Esophagus muscularis mucosa (tissue), 4 donors: ENCODE measurements at regions not wholly inside any gene's neighbourhood (a gene's known extent, or its start where the extent isn't known, plus 50 kb on each side); places are given as distances from the start of the nearest gene placed in this dataset.
"Not testable (repeated sequence)": the region's sequence is repeated elsewhere in the genome, so short reads cannot be mapped to it uniquely, and the experiment has no call there.

Source experiments
- DNase-seq: peaks from one replicate; pipeline ENCODE4 v3.0.0-alpha.2; 2017; ENCODE audit errors: extremely low spot score
- H3K27ac ChIP-seq, 4 donors: fragments of 200-600 bp; sonication (generic); replicated peaks in 1 of 4; 1 replicate in 3 of 4; 2 replicates in 1 of 4; pipeline ENCODE4 v1.5.1; 2016 to 2019; ENCODE audit warnings: mild to moderate bottlenecking in 1 of 4
- H3K27me3 ChIP-seq, 4 donors: fragments of 200-600 bp; sonication (generic); one replicate each; pipeline versions ENCODE4 v1.5.1 to v1.6.0; 2016 to 2019
- H3K36me3 ChIP-seq, 4 donors: fragments of 200-600 bp; sonication (generic); one replicate each; pipeline ENCODE4 v1.5.1; 2016 to 2019
- H3K4me1 ChIP-seq, 4 donors: fragments of 200-600 bp; sonication (generic); one replicate each; pipeline ENCODE4 v1.5.1; 2016 to 2019
- H3K4me3 ChIP-seq, 4 donors: fragments of 200-600 bp; sonication (generic); 1 replicate in 2 of 4; 2 replicates in 2 of 4; pipeline ENCODE4 v1.5.1; 2016 to 2019; ENCODE audit warnings: mild to moderate bottlenecking in 4 of 4, moderate library complexity in 1 of 4
- H3K9me3 ChIP-seq, 4 donors: fragments of 200-600 bp; sonication (generic); 1 replicate in 3 of 4; 2 replicates in 1 of 4; pipeline ENCODE4 v1.5.1; 2016 to 2019
- CTCF ChIP-seq, 3 experiments: fragments of 200-600 bp in 2 of 3; fragments of 450-650 bp in 1 of 3; sonication (generic) in 2 of 3; IDR thresholded peaks; one replicate each; pipeline ENCODE4 v1.5.1; 2017 to 2019; ENCODE audit warnings: antibody characterized with exemption in 3 of 3, mild to moderate bottlenecking in 2 of 3, moderate library complexity in 1 of 3
- EP300 ChIP-seq: sonication (generic); formaldehyde crosslinking; IDR thresholded peaks from one replicate; pipeline ENCODE4 v1.6.1; 2017; ENCODE audit warnings: antibody characterized with exemption
- POLR2A ChIP-seq: fragments of 450-650 bp; IDR thresholded peaks from one replicate; pipeline ENCODE4 v1.6.1; 2017; ENCODE audit warnings: antibody characterized with exemption, moderate library complexity, mild to moderate bottlenecking, low read depth
- POLR2AphosphoS5 ChIP-seq, 2 donors: sonication (generic); formaldehyde crosslinking; IDR thresholded peaks; one replicate each; pipeline ENCODE4 v1.6.1; 2017; ENCODE audit warnings: antibody characterized with exemption in 2 of 2
- WGBS: methylation state at CpG from one replicate; pipeline ENCODE4 v1.1.5; 2018; 5-methylcytosine and 5-hydroxymethylcytosine counted together
- intact Hi-C: fragments of 100-400 bp; cut with DNase I; formaldehyde crosslinking; loops from one replicate; pipeline ENCODE4 v1.15.1; 2023

- Histone ChIP-seq H3K27ac (peak overlapping the region; percentile 62 to 80 (median 71)), H3K4me1 (peaks cover 23 to 44% (median 36%) of the 10 kb centered on the region in 4 donors), H3K4me3 (peak overlapping the region in 1 of 4 donors; percentile 3)
- intact Hi-C loops, H3K36me3 ChIP-seq, H3K27me3 ChIP-seq, DNase-seq, H3K9me3 ChIP-seq: not testable (repeated sequence)
- WGBS = 54% methylated on average over 18 of the region's 22 CpGs
- TF ChIP-seq CTCF (IDR thresholded peaks at IDR 0.05) = peak in 1 of 3 experiments; percentile 12
- peak; percentile 58 to 68 for TF ChIP-seq POLR2AphosphoS5 (IDR thresholded peaks at IDR 0.05)
Observed at GRCh38 chr16:29157051-29157923, 172.4 kb downstream of the LAT start.

- peaks cover 0 to 5% (median 2%) of the 10 kb centered on the region in 4 donors for H3K36me3 ChIP-seq
- intact Hi-C loops = no loop called here
- TF ChIP-seq POLR2AphosphoS5 (IDR thresholded peaks at IDR 0.05) = no peak
- H3K27ac ChIP-seq = peak overlapping the region; percentile 57 to 80 (median 70)
- peaks cover 23 to 44% (median 36%) of the 10 kb centered on the region in 4 donors for H3K4me1 ChIP-seq
- no peaks in the 10 kb centered on the region for H3K27me3 ChIP-seq
- no peaks in the 10 kb centered on the region for H3K9me3 ChIP-seq
- no peak overlapping the region for H3K4me3 ChIP-seq
- DNase-seq = no peak
- 79% methylated on average over 10 of the region's 11 CpGs for WGBS
Observed at GRCh38 chr16:29156511-29156910, 171.7 kb downstream of the LAT start.

GRCh38 chr16:29155866-29156200, 171.0 kb downstream of the LAT start:
- H3K9me3 ChIP-seq, intact Hi-C loops, H3K36me3 ChIP-seq, H3K27me3 ChIP-seq, DNase-seq, H3K4me3 ChIP-seq: not testable (repeated sequence)
- H3K27ac ChIP-seq = peak overlapping the region in 3 of 4 donors; percentile 57 to 80 (median 77)
- 97% methylated on average over 17 of the region's 17 CpGs for WGBS
- peaks cover 23 to 44% (median 36%) of the 10 kb centered on the region in 4 donors for H3K4me1 ChIP-seq

GRCh38 chr16:29155131-29155865, 170.4 kb downstream of the LAT start:
- Histone ChIP-seq H3K4me1 (peaks cover 23 to 44% (median 36%) of the 10 kb centered on the region in 4 donors), H3K27ac (peak overlapping the region in 1 of 4 donors; percentile 30)
- intact Hi-C loops, H3K27me3 ChIP-seq, H3K36me3 ChIP-seq, H3K9me3 ChIP-seq, DNase-seq, H3K4me3 ChIP-seq: not testable (repeated sequence)
- WGBS = 77% methylated on average over 27 of the region's 29 CpGs

GRCh38 chr16:29154676-29155121, 169.8 kb downstream of the LAT start:
- 46% methylated on average over 19 of the region's 20 CpGs for WGBS
- TF ChIP-seq POLR2AphosphoS5 (IDR thresholded peaks at IDR 0.05) = no peak
- no peaks in the 10 kb centered on the region for H3K9me3 ChIP-seq
- peaks cover 23 to 44% (median 36%) of the 10 kb centered on the region in 4 donors for H3K4me1 ChIP-seq
- H3K36me3 ChIP-seq = peaks cover 0 to 5% (median 2%) of the 10 kb centered on the region in 4 donors
- H3K4me3 ChIP-seq = no peak overlapping the region
- no peaks in the 10 kb centered on the region for H3K27me3 ChIP-seq
- peak overlapping the region in 3 of 4 donors; percentile 19 to 30 (median 20) for H3K27ac ChIP-seq
- intact Hi-C loops = no loop called here
- no peak for DNase-seq

- Histone ChIP-seq H3K9me3 (no peaks in the 10 kb centered on the region), H3K4me1 (peaks cover 23 to 44% (median 36%) of the 10 kb centered on the region in 4 donors), H3K4me3 (no peak overlapping the region), H3K36me3 (peaks cover 0 to 5% (median 2%) of the 10 kb centered on the region in 4 donors), H3K27me3 (no peaks in the 10 kb centered on the region), H3K27ac (peak overlapping the region in 2 of 4 donors; percentile 19 to 20)
- no peak for DNase-seq
- WGBS = 78% methylated on average over 12 of the region's 18 CpGs
- no peak for TF ChIP-seq POLR2AphosphoS5 (IDR thresholded peaks at IDR 0.05)
- no peak for TF ChIP-seq EP300
- TF ChIP-seq CTCF (IDR thresholded peaks at IDR 0.05) = no peak
- TF ChIP-seq POLR2A = no peak
- intact Hi-C loops = no loop called here
Observed at GRCh38 chr16:29154088-29154487, 169.2 kb downstream of the LAT start.

GRCh38 chr16:29153307-29153706, 168.5 kb downstream of the LAT start:
- Histone ChIP-seq H3K4me1 (peaks cover 22 to 42% (median 36%) of the 10 kb centered on the region in 4 donors), H3K27ac (peak overlapping the region in 1 of 4 donors; percentile 4)
- intact Hi-C loops, DNase-seq, H3K9me3 ChIP-seq, H3K27me3 ChIP-seq, H3K36me3 ChIP-seq, H3K4me3 ChIP-seq: not testable (repeated sequence)
- 96% methylated on average over 12 of the region's 15 CpGs for WGBS

GRCh38 chr16:29152544-29153031, 167.7 kb downstream of the LAT start:
- DNase-seq = not testable (repeated sequence)

More at GRCh38 chr16:29152544-29153031, 167.7 kb downstream of the LAT start:
- H3K9me3 ChIP-seq, H3K27ac ChIP-seq, H3K27me3 ChIP-seq, intact Hi-C loops, H3K36me3 ChIP-seq, H3K4me3 ChIP-seq: not testable (repeated sequence)
- H3K4me1 ChIP-seq = peaks cover 15 to 37% (median 29%) of the 10 kb centered on the region in 4 donors
- 84% methylated on average over 4 of the region's 12 CpGs for WGBS
